Transverse colon (tissue), 3 donors: ENCODE measurements at regions not wholly inside any gene's neighbourhood (a gene's known extent, or its start where the extent isn't known, plus 50 kb on each side); places are given as distances from the start of the nearest gene placed in this dataset.

ENCODE experiments used
- EP300 ChIP-seq: sonication (generic); formaldehyde crosslinking; IDR thresholded peaks from one replicate; pipeline ENCODE4 v1.6.1; 2017; ENCODE audit warnings: antibody characterized with exemption, low read depth
- POLR2A ChIP-seq: fragments of 450-650 bp; IDR thresholded peaks from one replicate; pipeline ENCODE4 v1.6.1; 2016; ENCODE audit warnings: antibody characterized with exemption, mild to moderate bottlenecking, moderate library complexity
- TF ChIP-seq, protein P1 (sequence below), 5 experiments: fragments of 200-600 bp in 3 of 5; fragments of 450-650 bp in 2 of 5; sonication (generic) in 3 of 5; IDR thresholded peaks; 1 replicate in 2 of 5; 2 replicates in 3 of 5; pipeline ENCODE4 v1.5.1; 2016 to 2017; ENCODE audit warnings: antibody characterized with exemption in 5 of 5, inconsistent platforms in 3 of 5, mild to moderate bottlenecking in 2 of 5, moderate library complexity in 1 of 5

DNA sequence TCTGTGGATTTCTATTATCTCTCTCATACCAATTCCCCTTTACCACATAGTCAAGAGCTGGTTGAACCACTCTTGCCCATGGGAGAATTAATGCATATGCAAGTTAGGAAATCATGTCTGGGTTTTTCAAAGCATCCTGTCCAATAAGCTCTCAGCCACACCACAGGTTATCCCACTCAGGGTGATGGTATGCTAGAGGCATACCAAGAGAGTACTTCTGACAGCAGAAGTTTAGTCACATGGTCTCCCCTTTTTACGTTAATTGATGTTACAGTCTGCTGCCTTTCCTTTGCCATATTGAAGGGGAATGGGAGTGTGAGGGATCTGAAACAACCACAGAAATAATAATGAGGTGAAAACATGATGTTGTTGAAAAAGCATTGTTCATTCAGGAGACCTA lies 135.8 kb upstream of the PBX1 start:
- TF ChIP-seq POLR2A (no peak), EP300 (no peak)
- TF ChIP-seq, protein P1, sequence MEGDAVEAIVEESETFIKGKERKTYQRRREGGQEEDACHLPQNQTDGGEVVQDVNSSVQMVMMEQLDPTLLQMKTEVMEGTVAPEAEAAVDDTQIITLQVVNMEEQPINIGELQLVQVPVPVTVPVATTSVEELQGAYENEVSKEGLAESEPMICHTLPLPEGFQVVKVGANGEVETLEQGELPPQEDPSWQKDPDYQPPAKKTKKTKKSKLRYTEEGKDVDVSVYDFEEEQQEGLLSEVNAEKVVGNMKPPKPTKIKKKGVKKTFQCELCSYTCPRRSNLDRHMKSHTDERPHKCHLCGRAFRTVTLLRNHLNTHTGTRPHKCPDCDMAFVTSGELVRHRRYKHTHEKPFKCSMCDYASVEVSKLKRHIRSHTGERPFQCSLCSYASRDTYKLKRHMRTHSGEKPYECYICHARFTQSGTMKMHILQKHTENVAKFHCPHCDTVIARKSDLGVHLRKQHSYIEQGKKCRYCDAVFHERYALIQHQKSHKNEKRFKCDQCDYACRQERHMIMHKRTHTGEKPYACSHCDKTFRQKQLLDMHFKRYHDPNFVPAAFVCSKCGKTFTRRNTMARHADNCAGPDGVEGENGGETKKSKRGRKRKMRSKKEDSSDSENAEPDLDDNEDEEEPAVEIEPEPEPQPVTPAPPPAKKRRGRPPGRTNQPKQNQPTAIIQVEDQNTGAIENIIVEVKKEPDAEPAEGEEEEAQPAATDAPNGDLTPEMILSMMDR (IDR thresholded peaks at IDR 0.05) = no peak
